Tongue (tissue), 1 donor: ENCODE measurements at regions not wholly inside any gene's neighbourhood (a gene's known extent, or its start where the extent isn't known, plus 50 kb on each side); places are given as distances from the start of the nearest gene placed in this dataset.
A peak's percentile ranks its signal among the peaks of the same experiment; 100 is the strongest.

ENCODE experiments used
- DNase-seq: peaks from one replicate; pipeline ENCODE4 v3.0.0-alpha.2; 2015

DNA sequence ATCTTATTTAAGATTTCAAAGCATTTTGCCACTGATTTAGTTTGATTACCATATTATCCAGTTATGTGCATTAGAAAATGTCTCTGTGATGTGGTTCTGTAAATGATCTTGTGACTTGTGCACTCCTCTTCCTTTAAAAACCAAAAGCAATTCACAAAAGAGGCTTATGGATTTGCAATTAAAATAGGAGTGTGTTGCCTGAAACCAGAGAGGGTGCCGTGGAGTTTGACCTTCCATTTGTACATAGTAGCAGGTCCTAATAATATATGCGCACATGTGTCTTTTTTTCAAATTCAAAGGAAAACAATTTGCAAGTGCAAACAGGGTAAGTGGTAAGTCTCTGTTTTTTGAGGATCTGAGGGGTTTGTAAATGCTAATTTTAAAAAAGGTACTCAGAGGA lies 470.9 kb downstream of the VRK1 start:
- DNase-seq: no peak

DNA sequence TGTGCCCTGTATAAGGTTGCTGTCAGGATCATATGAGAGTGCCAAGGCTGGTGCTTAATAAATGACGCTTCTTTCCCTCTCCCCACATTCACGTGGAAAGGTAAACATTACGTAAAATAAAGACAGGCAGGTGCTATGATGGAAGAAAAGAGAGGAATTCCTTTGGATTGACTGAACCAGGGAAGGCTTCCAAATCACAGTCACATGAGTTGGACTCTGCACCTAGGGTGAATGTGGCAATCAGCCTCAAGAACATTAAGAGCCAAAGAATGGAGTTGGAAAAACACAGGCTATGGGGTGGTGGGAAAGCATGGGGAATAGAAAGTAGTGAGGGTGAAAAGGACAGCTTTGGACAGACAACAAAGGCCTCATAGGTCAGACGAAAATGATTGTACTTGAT lies 473.1 kb downstream of the VRK1 start:
- DNase-seq: no peak

DNA sequence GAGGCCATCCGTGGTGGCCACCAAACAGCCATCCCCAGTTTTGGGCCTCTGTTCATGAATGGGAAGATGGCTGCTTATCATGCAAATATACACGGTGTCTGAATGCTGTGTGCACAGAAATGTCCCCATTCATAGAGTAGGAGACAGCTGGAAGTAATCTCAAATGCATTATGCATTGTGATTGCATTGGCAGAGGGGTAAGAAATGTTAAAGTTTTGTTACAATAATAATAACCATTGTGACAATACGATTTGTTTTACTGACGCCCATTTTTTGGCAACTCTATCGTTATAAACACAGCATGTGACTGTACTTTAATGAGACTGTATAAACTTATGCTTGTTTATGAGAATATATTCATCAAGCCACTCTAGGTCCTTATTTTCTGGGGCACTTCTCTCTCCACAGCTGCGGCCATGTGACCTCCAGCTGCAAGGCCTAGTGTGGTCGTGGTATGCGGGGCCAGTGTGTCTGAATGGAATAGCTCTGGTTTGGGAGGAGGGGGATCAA lies 474.3 kb downstream of the VRK1 start:
- DNase-seq: no peak

DNA sequence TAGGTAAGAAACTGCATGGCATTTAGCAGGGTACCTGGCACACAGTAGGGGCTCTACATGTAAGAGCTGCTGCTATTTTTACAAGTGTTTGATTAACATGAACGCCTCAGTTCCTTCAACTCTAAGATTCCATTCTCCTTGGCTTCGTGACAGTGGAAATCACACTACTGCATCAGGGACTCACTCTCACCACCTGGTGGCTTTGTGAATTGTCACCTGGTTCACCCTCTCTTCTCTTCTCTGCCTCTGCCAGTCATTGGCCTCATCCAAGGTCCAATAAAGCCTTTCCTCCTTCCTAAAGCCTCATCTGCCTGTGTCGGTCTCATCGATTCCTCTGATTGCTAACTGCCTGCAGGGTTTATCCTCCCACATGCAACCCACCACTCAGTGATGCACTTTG lies 476.4 kb downstream of the VRK1 start:
- DNase-seq: no peak

DNA sequence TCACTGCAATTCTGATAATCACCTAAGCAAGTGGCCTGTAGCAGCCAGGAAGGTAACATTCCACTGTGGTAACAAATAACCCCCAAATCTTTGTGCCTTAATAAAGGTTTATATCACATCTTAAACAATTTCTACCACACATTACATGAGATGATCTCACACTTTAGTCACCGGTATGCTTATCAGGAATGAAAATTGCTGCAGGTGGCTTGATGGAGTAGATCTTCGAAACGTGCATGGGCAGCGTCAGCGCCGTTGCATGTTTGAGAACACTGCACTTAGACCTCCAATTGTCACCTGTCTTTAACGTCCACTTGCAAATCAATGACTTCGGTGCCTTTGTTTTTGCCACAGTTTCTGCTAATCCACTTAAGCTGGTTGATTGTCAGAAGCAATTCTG lies 477.4 kb downstream of the VRK1 start:
- no peak for DNase-seq

DNA sequence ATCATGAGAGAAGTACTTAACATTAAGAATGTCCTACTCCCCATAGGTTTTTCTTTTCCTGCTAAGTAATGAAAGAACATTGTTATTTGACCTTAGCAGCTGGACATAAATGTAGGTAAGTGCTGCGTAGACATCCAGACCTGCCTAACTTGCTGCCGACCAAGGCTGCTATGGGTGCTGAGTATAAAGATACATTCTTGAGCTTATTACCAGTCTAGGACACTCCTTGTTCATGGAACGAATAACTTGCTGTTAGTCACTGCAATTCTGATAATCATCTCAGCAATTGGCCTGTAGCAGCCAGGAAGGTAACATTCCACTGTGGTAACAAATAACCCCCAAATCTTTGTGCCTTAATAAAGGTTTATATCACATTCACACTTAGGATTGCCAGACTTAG lies 478.1 kb downstream of the VRK1 start:
- no peak for DNase-seq

DNA sequence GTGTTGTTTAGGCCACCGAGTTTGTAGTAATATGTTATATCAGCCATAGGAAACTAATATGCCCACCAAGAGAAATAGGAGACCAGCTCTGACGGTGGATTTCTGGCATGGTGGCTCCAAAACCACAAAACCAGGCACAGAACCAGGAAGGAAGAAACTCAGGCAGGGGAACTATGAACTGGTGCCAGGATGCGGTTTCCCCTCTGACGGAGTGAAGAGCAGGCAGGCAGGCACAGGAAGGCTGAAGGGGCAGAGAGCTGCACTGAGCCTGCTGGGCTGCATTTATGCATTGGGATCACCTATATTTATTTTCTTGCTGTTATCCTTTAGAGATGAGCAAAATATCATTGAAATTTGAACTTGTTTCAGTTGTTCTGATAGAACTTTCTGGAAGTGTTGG lies 479.4 kb downstream of the VRK1 start:
- DNase-seq: no peak

DNA sequence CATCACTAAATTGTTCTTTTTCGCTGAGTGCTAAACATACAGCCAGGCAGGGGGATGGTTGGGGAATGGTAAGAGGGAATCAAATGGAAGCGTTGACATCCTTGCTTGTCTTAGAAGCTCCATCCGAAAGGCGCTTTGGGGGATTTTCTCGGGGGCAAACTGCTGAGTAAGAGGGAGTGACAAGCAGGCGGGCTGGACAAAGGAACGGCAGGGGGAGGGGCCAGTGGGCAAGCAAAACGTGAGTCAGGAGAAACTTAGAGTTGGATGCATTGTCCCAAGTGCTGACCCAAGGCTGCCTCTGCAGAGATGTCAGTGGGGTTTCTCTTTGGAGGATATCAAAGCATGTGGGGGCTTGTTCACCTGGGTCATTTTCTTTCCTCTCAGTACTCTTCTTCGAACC lies 480.5 kb downstream of the VRK1 start:
- DNase-seq: no peak

DNA sequence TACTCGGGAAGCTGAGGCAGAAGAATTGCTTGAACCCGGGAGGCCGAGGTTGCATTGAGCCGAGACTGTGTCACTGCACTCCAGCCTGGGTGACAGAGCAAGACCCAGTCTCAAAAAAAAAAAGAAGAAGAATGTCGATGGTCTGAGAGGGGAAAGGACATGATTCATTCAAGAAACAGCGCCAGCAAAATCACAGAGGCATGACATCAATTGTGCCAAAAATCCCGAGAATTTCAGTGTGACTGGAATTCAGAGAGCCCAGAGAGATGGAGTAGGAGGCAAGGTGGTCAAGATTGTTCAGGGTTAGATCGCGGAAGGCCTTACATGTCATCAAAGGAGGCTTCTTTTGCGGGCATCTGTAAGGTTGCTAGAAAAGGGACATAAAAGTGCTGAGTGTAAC lies 483.3 kb downstream of the VRK1 start:
- DNase-seq: no peak

DNA sequence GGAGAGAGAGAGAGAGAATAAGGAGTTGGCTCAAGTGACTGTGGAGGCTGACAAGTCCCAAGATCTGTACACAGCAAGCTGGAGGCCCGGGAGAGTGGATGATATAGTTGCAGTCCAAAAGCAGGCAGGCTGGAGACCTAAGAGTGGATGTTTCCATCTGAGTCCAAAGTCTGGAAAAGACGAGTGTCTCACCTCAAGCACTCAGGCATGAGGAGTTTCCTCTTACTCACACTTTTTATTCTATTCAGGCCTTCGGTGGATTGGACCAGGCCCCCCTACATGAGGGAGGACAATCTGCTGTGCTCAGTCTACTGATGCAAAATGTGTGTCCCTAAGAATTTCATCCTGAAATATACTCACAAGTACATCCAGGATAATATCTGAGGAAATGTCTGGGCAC lies 484.6 kb downstream of the VRK1 start:
- no peak for DNase-seq

DNA sequence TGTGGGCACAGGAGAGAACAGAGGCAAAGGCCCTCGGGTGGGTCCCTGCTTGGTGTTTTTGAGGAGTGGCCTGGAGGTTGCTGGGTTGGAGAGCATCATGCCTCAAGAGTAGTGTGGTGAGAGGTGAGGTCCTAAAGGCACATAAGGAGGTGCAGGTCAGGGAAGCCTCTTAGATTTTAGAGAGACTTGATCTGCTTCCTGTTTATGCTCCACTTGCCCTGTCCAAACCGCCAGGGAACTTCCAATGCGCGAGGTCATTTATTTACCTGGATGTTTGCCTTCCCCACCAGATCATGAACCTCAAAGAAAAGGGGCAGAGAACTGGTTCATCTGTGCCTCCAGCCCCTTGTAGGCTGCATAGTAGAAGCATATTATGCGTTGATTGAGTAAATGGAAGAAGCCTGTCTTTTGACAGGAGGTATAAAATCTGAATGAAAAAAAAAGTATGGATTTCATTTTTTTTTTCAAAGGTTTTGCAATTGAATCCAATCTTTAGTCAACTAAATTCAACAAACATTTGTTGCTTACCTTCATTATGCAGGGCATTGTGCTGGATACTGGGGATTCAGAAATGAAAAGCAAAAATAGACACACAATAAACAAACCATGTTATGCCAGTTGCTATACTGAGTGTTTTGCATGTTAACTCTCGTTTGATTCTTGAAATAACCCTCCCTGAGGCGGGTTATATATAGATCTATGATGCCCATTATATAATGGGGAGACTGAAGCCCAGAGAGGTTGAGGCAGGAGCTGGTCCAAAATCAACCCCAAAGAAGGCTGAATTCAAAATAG lies 485.2 kb downstream of the VRK1 start:
- no peak for DNase-seq

DNA sequence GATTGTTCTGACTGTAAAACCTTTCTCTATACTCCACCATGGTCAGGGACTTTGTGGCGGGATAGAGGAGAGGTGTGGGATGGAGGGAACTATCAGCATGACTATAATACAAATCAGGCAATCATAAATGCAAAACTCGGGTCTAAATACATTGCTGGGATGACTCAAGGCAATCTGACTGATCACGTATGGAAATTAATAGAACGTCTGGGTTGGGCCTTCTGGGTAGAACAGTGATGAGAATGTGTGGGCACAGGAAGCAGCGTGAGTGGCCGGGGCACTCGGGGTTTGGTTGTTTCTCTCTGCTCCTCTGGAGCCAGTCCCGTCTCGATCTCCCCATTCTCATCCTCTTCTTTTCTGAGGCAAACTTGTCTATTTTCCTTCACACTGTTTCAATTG lies 485.8 kb downstream of the VRK1 start:
- no peak for DNase-seq

DNA sequence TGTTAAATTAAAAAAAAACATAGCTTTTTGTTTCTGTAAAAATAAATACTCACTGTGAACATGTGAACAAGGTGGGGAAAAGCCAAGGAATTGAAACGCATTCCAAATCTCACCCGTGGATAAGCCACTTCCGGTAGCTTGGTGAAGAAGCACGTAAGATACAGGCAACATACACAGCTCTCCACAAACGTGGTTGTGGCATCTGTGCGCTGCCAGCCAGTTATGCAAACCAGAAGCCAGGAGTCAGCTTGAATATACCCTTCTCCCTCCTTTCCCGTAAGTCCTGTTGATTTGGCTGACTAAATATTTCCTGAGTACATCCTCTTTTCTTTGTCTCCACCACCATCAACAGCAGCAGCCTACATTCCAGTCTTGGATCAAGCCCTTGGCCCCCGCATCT lies 486.2 kb downstream of the VRK1 start:
- DNase-seq: no peak

DNA sequence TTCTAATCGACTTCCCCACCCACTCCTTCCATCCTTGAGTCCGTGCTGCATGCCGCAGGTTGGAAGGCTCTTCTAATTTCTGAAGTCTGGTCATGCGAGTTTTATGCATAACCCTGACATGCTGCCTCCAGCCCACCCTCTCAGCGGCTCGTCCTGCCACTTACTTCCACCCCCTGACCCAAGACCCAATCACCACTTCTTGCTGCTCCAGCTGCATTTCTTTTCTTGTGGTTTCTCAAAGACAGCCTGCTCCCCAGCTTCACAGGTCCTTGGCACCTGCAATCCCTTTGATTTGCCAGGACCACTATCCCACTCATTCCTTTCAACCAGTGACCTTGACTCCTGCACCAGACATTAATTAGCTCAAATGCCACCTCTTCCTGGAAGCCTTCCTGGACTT lies 486.7 kb downstream of the VRK1 start:
- no peak for DNase-seq

DNA sequence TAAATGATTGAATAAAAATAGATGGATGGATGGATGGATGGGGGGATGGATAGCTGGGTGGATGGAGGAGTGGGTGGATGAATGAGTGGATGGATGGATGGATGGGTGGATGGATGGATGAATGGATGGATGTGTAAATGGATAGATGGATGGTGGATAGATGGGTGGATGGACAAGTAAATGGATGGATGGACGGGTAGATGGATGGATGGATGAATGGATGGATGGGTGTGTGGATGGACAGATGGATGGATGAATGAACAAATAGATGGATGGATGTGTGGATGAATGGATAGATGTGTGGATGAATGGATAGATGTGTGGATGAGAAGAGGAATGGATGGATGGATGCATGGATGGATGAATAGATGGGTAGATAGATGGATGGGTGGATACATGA lies 490.8 kb downstream of the VRK1 start:
- DNase-seq: no peak

DNA sequence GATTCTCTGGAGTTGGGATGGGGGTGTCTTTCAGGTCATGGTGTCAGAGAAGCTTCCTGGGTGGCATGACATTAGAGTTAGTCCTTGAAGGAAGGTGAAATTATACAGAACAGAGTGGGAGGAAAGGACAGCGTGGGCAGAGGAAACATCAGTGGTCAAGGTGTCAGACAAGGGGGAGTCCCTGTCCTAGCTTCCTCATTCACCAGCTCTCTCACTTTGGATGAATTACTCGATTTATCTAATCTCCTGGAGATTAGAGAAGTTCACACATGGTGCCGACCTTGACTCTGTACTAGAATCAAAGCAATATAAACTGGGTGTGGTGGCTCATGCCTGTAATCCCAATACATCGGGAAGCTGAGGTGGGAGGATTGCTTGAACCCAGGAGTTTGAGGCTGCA lies 492.9 kb downstream of the VRK1 start:
- DNase-seq: no peak

DNA sequence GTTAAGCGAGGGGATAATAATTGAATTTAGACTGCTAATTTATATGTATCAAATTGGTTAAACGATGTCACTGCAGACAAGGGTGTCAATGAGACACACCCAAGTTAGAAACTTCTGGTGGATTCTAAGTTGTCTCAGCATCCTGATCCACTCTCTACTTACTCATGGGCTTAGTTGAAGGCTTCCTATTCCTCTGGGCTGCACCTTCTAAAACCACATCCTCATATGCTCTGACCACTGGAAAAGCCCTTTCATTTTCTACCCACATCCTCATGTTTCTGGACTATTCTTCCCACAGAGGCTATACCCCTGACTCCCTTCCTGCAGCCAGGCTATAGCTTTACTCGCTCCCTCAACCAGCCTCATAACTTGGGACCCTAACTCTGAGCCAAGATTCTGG lies 493.8 kb downstream of the VRK1 start:
- DNase-seq: no peak

DNA sequence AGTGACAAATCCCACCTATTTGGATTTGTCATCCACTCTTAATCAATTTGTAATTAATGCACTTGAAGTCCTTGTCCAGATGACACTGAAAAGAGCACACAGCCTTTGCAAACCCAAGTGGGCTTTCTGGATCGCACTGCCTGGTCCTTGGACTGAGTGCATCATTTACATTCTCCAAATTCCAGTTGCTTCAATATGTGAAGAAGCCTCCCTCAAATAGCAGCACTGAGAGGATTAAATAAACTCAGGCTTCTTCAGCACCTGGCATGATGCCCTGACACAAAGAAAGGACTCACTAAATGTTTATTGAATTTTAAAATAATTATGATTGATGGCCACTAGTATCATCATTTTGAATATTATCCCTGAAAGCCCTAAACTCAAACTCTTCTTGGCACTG lies 496.5 kb downstream of the VRK1 start:
- DNase-seq: peak; percentile 21

DNA sequence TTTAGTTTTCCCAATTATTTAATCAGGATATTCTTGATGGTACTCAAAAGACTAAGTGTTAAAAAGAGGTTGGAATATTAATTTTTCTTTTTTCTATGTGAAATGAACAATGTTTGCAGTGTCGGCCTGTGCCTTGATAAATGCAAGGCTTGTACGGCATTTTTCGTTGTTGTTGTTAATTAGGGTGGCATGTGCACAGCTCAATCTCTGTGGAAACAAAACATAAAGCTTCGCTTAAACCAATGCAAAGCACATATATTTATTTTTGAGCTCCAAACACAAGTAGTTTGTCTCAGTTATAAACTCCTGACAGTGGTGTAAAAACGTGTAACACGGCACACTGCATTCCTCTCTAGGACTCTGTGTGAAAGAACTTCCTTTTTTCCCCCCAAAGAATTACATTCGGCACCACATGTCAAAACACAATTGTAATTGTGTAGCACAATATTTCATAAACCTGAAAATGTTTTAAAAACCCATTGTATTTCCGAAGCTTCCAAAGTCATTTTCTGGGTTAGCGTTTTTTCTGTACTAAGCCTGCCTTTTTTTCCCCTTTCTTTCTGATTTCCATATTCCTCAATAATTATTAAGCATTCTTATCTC lies 498.0 kb downstream of the VRK1 start:
- DNase-seq: no peak

DNA sequence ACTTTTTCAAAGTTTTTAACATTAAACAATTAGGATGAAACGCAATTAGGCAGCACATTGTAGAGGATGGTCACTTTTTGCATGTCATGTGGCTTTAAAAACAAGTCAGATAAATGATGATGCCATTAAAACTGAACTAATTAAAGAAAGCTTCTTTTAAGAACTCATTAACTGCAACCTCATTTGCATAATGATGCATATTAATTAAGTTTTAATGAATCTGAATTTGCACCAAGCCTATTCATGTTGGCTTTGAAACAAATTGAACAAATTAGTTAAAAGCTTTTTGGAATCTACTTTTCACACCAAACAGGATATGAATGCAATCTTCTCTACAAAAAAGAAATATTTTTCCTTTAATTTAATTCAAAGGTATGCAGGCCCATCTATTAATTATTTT lies 499.0 kb downstream of the VRK1 start:
- DNase-seq: no peak

DNA sequence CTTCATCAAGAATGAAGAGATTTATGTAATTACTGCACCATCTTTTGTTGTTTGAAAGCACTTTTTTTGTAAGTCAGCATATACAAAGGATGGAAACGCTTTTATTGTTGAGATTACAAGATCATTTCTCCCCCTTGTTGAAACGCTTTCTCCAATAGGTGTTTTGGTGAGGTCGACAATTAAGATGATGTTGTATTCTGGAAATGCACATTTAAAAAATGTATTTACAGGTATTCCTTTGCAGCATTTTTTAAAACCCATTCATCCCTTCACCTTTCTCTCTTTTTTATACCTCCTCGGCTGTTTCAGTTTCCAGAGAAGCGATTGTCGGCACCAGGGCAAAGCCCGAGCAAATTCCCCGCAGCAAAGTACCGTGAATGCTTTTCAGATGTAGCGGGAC lies 499.9 kb downstream of the VRK1 start:
- DNase-seq: no peak

DNA sequence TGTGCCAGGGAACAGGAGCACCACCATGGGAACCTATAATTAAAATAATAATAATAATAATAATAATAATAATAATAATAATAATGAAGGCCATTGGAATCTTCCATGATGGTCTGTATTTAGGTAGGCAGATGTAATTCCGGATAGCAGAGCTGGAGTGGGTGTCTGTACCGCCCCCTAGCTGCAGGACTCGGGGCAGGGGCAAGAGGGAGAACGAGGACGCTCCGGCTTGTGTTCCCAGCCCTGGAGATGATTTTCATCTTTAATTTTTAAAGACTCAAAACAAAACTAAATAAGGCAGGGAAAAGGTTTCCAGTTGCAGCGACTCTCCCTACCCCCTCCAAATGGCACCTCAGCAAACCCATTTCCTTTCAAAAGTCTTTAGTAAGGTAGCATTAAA lies 501.1 kb downstream of the VRK1 start:
- DNase-seq: no peak

DNA sequence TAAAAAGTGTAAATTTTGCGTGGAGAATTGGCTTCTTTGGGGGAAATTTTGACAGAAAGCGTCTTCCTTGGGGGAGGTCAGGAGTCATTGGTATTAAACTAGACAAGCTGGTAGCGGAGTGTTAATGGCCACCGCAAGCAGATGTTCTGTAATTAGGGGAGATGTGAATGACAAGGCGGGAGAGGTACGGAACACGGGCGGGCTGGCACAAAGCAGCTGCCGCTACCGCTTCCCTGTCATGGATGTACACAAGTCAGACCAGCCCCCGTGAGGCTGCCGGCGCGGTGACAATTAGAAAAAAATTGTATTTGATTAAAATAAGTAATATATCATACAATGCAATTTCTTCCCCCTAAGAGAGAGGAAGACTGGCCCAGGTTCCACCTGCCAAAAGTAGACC lies 501.6 kb downstream of the VRK1 start:
- DNase-seq: no peak

DNA sequence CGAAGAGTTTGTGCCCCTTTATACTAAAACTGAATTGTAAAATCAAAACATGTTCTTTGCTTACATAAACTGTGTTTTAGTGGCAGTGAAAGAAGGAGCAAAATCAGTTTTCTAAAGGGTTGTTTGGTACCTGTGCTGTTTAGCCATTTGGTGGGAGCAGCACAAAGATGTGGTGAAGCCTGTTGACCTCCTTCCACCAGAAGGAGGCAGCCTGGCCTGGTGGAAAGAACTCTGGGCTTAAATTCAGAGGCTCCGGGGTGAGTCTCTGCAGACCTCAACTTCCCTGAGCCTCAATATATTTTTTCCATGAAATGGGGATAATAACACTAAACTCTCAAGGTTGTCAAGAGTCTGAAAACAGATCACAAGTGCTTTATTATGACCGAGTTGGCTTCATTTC lies 502.5 kb downstream of the VRK1 start:
- no peak for DNase-seq
